Erythroblast (primary cell): ENCODE measurements at regions not wholly inside any gene's neighbourhood (a gene's known extent, or its start where the extent isn't known, plus 50 kb on each side); places are given as distances from the start of the nearest gene placed in this dataset.

Experiments used
- GATA1 ChIP-seq: IDR thresholded peaks from 2 replicates; pipeline ENCODE4 v1.6.1; 2011; ENCODE audit warnings: low read depth, mild to moderate bottlenecking, control low read depth, low read length, moderate library complexity
- POLR2A ChIP-seq: IDR thresholded peaks from 2 replicates; pipeline ENCODE4 v1.6.1; 2011; ENCODE audit warnings: mild to moderate bottlenecking, low read length

DNA sequence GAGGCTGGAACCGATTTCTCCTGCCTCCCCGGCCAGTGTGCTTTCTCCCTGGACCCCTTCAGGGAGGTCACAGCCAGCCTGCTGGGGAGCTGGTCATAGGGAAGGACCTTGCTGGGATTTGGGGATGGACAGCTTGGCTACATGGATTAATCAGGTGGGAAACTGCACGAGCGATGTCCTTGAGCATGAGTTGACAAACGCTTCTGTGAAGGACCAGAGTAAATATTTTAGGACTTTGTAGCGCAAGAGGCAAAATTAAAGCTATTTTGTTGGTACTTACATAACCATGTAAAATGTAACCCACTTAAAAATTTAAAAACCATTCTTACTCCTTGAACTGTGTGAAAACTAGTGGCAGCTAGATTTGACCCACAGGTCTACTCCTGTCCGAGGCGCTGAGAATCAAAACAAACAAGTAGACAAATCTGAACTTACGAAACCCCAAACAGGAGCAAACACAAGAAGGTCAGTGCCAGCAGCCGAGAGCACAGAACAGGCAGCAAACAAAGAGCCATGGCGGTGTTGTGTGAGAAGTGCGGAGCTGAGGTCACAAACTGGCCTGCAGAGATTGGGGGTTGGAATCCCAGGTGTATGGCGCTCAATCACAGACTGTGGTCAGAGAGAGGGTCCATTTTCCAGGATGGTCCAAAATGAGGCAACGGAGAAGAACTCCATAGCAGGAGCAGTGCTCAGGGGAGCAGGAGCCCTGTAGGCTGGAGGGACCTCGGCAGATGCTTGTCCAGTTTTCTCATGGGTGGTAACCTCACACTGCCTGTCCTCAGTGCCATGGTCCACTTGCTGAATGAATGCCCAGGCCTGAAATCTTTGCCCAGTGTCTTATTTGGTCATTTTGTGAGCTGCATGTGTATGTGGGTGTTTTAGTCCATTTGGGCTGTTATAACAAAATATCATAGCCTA is 79.2 kb upstream of the CLMN start:
- TF ChIP-seq POLR2A (no peak), GATA1 (no peak)
